ENCODE measurements at regions not wholly inside any gene's neighbourhood (a gene's known extent, or its start where the extent isn't known, plus 50 kb on each side); places are given as distances from the start of the nearest gene placed in this dataset.
"Not testable (repeated sequence)": the region's sequence is repeated elsewhere in the genome, so short reads cannot be mapped to it uniquely, and the experiment has no call there.

- not testable (repeated sequence) for TF ChIP-seq CTCF (IDR thresholded peaks at IDR 0.05 in 4 of 5, conservative IDR thresholded peaks at IDR 0.05 in 1 of 5); POLR2A (IDR thresholded peaks at IDR 0.05)
These were observed 1289.6 kb upstream of the SLC39A10 start for GRCh38 chr2:194367390-194367789.
